ENCODE measurements at regions not wholly inside any gene's neighbourhood (a gene's known extent, or its start where the extent isn't known, plus 50 kb on each side); places are given as distances from the start of the nearest gene placed in this dataset.

GRCh38 chr2:42852798-42853197 is 60.4 kb upstream of the HAAO start:
- no peak for DNase-seq

- no peak for DNase-seq
These were observed 59.4 kb upstream of the HAAO start for GRCh38 chr2:42851740-42852250.

DNA sequence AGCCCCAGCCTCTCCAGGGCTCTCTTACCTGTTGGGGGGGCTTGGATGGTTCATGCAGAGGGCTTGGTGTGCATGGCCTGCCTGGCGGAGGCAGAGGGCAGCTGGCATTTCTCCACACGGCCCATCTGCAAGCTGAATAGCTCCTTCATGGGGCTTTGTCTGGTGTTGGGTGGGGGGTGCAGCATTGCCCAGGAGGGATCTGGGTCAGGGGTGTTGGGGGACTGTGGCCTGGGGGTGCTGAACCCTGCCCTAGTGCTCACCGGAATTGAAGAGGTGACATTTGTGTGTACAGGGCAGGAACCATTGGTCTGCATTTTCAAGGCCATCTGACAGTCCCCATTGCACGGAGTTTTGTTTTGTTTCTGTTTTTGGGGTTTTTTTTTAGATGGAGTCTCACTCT is 58.8 kb upstream of the HAAO start:
- DNase-seq = no peak

- DNase-seq = no peak
These were observed 57.8 kb upstream of the HAAO start for GRCh38 chr2:42850016-42850805.

GRCh38 chr2:42849311-42849710 is 56.9 kb upstream of the HAAO start:
- no peak for DNase-seq

DNA sequence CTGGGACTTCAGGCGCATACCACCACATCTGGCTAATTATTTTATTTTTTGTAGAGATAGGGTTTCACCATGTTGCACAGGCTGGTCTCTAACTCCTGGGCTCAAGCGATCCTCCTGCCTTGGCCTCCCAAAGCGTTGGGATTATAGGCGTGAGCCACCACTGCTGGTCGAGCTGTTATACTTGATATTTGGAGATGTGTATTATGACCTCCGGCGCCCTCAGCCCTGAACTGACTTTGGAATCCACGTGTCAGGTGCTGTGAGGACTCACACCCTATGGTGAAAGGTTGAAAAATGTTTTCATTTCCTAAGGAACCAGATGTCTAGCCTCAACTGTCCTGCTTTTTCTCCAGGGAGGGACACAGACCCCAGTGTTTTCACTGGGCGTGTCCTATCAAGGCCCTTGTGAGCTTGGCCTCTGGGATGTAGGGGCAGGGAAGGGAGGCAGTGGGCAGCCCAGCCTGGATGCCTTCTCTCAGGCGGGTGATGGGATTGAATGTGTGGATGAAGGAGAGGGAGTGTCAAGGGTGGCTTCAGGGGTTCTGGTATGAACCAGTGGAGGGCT is 56.4 kb upstream of the HAAO start:
- no peak for DNase-seq

DNA sequence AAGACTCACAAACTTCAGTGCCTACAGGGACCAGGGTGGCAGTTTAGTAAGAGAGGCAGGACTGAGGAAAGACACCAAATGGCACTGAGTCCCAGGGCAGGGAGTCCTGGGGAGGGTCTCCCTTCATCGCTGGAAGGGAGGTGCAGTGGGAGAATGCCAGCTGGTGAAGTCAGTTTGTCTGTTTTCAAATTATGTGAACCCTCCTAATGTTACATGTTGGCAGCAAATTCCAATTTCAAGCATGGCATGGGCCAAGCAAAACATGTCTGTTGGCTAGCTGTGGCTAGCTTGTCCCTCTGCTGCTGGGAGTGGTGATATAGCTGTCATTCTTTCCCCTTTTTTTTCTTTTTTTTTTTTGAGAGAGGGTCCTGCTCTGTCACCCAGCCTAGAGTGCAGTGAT is 55.9 kb upstream of the HAAO start:
- DNase-seq = no peak

DNA sequence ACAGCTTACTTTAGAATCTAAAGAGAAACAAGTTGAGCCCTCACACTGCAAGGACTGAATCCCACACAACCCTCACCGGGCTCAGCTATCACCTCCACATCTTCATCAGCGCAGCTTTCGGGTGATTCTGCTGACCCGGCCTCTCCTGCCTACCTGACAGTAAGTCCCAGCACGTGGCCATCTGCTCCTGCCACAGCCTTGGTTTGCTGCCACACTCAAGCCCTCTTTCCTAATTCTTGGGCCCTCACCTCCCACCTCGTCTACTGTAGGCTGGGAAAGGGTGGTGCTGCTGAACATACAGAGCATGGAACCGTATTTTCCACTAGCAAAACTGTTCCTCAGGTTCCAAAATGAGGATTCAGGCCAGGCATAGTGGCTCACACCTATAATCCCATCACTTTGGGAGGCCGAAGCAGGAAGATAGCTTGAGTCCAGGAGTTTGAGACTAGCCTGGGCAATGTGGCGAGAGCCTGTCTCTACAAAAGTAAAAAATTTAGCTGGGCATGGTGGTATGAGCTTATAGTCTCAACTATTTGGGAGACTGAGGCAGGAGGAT is 55.3 kb upstream of the HAAO start:
- no peak for DNase-seq

DNA sequence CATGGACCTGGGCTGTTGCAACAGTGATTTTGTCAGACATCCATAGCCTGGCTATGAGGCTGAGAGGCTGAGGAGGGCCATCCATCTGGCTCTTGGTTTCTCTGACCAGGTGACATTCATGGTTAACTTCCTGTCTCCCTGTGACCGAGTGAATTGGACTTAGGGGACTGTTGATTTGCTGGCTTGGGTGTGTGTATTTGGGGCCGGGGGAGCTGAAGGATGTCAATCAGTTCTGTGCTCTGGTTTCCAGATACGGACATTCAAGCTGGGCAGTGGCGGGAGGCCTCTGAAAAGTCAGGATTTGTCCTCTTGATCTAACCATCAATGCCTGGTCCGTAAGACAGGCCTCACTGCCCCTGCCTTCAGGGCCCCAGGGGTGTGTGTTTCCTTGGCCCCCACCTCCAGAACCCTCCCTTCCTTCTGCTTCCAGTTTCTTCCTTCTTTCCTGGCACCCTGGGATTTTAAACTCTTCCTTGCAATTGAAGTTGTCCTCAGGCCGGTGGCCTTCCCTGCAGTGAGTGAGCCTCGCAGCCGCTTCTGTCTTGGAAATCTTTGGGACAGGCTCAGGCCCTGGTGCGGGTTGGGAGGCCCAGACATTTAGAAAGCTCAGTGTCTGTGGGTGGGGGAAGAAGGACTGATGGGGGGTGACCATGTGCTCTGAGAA is 54.7 kb upstream of the HAAO start:
- no peak for DNase-seq

- no peak for DNase-seq
These were observed 53.6 kb upstream of the HAAO start for GRCh38 chr2:42846026-42846425.

GRCh38 chr2:42844901-42845821 is 52.8 kb upstream of the HAAO start:
- no peak for DNase-seq

- no peak for DNase-seq
These were observed 52.0 kb upstream of the HAAO start for GRCh38 chr2:42844366-42844765.

- no peak for DNase-seq
These were observed 51.2 kb upstream of the HAAO start for GRCh38 chr2:42843611-42844010.

- DNase-seq = no peak
These were observed 50.7 kb upstream of the HAAO start for GRCh38 chr2:42843131-42843530.

GRCh38 chr2:42842466-42842865 is 50.1 kb upstream of the HAAO start:
- no peak for DNase-seq
